Hepatic stellate cell (primary cell): ENCODE measurements at regions not wholly inside any gene's neighbourhood (a gene's known extent, or its start where the extent isn't known, plus 50 kb on each side); places are given as distances from the start of the nearest gene placed in this dataset.
"Not testable (repeated sequence)": the region's sequence is repeated elsewhere in the genome, so short reads cannot be mapped to it uniquely, and the experiment has no call there.

ENCODE experiments used
- DNase-seq: peaks from one replicate; pipeline ENCODE4 v3.0.0; 2011; ENCODE audit warnings: low spot score

DNA sequence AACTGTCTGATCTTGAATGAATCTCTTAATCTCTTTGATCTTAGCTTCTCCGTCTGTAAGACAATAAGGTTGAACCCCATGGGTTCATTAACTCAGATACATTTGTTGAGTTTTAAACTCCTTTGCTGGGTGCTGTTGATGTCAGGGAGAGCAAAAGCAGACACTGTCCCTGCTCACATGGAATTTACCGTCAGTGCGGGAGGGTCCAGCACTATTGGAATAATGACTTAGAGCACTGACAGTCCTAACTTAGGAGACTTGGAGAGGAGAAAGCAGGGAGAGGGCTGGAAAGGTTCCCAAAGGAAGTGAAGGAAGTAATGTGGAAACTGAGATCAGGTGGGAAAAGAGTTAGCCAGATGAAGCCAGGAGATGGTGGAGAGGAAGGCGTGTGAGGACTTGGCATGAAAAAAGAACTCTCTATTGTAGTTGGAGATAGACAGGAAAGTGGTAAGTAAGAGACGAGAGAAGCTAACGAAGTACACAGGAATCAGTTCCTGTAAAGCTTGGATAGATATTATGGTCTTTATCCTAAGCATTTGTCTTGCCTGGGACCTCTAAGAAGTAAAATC lies 141.4 kb upstream of the SERTAD2 start:
- no peak for DNase-seq

DNA sequence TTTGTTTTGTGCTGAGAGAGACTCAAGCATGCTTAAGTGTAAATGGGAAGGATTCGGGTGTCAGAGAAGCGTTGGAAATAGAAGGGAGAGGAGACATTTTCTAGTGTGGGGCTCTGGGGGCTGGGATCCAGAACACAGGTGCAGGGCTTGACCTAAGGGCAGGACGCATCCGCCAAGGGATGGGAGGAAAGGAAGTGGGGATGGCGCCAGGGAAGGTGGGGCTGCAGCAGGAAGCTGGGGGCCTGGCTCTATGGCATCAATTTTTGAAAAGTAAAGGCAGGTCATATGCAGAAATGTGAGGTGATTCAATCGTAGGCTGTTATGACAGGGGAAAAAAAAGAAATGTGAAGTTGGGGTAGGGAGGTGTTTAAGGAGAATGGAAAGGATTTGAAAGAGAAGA lies 143.2 kb upstream of the SERTAD2 start:
- no peak for DNase-seq

DNA sequence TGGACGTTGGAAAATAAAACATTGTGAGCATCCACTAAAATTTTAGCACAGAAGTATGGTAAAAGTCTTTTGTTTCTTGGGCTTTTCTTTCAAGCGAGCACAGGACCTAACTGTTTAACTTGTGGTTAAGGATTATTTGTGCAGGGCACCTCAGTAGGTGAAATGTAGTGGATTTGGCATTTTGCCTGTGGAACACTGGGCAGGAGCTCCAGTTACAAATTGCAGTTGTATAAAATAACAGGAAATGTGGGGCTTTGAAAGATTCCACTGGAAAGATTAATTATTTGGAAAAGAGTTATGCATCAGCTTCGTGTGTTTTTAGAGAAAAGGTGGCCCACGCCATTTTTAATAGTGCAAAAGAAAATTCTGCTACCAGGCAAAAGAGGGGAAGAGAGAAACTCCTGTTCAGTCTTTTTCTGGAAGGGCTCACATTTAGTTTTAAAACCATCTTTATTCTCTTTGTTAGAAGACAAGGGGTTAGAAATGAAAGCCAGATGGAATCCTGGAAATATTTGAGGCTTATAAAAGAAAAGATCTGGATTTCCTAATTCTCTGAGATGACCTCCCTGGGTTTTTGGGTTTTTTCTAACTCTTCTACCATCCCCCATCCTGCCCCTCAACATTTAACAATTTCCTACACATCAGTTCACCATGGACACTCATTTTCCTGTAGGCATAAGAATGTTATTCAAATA lies 144.3 kb upstream of the SERTAD2 start:
- no peak for DNase-seq

- no peak for DNase-seq
Measured at GRCh38 chr2:64799592-64800252, 146.0 kb upstream of the SERTAD2 start.

- DNase-seq: no peak
Measured at GRCh38 chr2:64803776-64804175, 150.1 kb upstream of the SERTAD2 start.

- no peak for DNase-seq
Measured at GRCh38 chr2:64804651-64805050, 150.9 kb upstream of the SERTAD2 start.

DNA sequence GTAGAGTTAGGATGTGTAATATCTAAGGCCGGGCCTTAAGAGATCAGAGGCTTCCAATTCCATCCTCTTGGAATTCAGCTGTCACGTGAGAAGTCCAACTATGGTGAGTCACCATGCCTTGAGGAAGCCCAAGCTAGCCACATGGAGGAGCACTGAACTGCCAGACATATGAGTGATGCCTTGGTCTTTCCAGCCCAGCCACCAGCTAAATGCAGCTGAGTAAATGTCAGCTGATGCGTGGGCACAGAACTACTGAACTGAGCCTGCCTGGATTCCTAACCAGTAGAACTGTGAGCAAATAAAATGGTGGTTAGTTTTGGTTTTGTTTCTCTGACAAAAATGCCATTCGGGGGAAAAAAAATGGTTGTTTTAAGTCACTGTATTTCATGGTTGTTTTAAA lies 153.7 kb upstream of the SERTAD2 start:
- peak; percentile 83 for DNase-seq

GRCh38 chr2:64808092-64808491 lies 154.4 kb upstream of the SERTAD2 start:
- no peak for DNase-seq

- DNase-seq: no peak
Measured at GRCh38 chr2:64808754-64809153, 155.0 kb upstream of the SERTAD2 start.

DNA sequence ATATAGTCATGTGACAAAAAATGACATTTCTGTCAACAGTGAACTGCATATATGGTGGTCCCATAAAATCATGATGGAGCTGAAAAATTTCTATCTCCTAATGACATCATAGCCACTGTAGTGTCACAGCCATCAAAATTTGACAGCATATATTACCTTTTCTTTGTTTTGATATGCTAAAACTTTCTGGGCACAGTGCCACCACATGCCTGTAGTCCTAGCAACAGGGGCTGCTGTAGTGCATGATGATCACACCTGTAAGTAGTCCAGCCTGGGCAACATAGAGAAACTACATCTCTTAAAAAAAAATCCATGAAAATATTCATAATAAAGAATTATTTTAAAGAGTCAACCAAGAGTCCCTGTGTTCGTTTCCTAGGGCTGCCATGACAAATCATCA lies 155.5 kb upstream of the SERTAD2 start:
- DNase-seq: no peak

GRCh38 chr2:64812285-64812684 lies 158.6 kb upstream of the SERTAD2 start:
- DNase-seq: no peak

DNA sequence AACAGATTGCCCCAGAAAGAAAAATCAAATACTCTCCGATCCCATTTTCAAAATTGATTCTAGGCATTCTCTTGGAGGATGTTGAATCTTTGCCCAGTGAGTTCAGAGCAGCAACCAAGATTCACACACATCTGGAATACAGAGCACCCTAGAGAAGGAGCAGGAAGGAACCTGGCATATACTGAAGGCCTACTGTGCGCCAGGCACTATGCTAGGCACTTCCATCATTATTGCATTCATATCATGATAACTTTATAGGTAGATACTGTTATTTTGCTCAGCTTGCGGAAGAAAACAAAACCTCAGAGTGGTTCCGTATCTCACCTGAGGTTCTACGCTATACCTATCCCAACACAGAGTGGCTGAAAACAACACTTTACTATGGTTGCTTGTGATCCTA lies 160.3 kb upstream of the SERTAD2 start:
- no peak for DNase-seq

- not testable (repeated sequence) for DNase-seq
Measured at GRCh38 chr2:64816526-64816925, 162.8 kb upstream of the SERTAD2 start.

DNA sequence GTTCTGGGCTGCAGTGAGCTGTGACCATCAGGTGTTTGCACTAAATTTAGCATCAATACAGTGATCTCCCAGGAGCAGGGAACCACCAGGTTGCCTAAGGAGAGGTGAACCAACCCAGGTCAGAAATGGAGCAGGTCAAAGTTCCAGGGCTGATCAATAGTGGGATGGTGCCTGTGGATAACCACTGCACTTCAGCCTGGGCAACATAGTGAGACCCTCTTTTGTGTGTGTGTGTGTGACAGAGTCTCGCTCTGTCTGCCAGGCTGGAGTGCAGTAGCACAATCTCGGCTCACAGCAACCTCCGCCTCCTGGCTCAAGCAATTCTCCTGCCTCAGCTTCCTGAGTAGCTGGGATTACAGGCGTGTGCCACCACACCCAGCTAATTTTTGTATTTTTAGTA lies 163.7 kb upstream of the SERTAD2 start:
- no peak for DNase-seq

DNA sequence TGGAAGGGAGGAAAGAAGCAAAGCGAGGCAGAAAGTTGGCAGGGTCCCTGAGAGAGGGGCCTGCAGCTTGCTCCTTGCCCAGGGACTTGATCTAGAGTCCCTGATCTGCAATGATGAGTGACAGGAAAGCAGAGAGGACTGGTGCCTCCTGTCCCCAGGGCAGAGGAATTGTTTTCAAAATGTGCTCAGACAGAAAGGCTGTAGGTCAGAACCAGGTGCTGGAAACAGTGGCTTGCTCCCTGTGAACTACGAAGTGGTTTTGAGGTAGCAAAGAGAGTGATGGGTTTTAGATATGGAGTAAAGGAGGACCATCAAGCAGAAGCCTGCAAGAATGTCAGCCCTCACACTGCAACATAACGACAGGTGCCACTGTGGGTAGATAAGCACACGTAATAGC lies 164.9 kb upstream of the SERTAD2 start:
- DNase-seq: no peak

- DNase-seq: no peak
Measured at GRCh38 chr2:64819361-64819760, 165.6 kb upstream of the SERTAD2 start.

- DNase-seq: no peak
Measured at GRCh38 chr2:64819774-64820688, 166.3 kb upstream of the SERTAD2 start.

DNA sequence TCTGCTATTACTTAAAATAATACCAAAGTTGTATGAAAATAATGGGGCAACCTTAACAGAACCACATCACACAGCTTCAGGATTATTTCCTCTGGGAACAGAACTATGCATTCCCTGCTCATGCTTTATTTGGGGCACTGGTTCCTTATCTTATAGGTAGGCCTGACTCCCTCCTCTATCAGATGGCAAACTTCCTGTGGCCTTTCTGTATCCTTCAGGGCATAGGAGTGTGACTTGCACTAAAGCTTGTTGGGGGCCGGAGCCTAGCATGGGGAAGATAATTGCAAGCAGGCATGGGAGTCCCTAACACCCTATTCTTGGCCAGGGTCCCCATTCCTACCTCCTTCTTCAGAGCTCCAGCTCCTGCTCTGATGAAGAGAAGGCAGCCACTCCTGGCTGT lies 167.2 kb upstream of the SERTAD2 start:
- no peak for DNase-seq

- no peak for DNase-seq
Measured at GRCh38 chr2:64823794-64824193, 165.4 kb upstream of the SLC1A4 start.

- DNase-seq: no peak
Measured at GRCh38 chr2:64825831-64826491, 163.2 kb upstream of the SLC1A4 start.

GRCh38 chr2:64826703-64827102 lies 162.5 kb upstream of the SLC1A4 start:
- no peak for DNase-seq

DNA sequence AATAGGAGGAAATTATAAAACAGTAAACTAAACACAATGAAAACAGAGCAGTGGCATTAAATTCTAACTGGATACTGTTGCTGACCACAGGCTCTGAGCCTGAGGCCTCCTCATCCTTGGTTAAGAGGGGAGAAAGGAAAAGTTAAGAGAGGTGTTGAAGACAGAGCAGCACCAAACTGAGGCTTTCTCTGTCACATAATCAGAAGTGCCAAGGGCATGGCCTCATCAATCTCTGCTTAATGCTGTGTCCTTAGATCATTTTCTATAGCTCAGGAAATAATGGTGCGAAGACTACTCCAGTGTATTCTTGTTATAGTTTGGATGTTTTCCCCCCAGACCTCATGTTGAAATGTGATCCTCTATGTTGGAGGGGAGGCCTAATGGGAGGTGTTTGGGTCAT lies 160.9 kb upstream of the SLC1A4 start:
- no peak for DNase-seq
